K562 (cell line): ENCODE measurements at regions not wholly inside any gene's neighbourhood (a gene's known extent, or its start where the extent isn't known, plus 50 kb on each side); places are given as distances from the start of the nearest gene placed in this dataset.

ENCODE experiments used
- EZH2 ChIP-seq: IDR thresholded peaks from 2 replicates; pipeline ENCODE4 v1.6.1; 2012; ENCODE audit warnings: low read depth, mild to moderate bottlenecking, inconsistent platforms, low read length, borderline replicate concordance
- LCOR ChIP-seq: sonication (generic); formaldehyde crosslinking; IDR thresholded peaks from 2 replicates; pipeline ENCODE4 v1.8.0; 2022; ENCODE audit warnings: mild to moderate bottlenecking, missing genetic modification reagents
- NR1H2 ChIP-seq: sonication (generic); formaldehyde crosslinking; IDR thresholded peaks from 2 replicates; pipeline ENCODE4 v1.4.0; 2020; ENCODE audit warnings: mild to moderate bottlenecking, missing genetic modification reagents
- NR4A1 ChIP-seq, 2 experiments: fragments of 250-450 bp in 1 of 2; fragments of 450-650 bp in 1 of 2; sonication (Bioruptor Pico) in 1 of 2; IDR thresholded peaks; 2 replicates each; pipeline versions ENCODE4 v1.4.0 to v1.6.1; 2016 to 2020; ENCODE audit warnings: mild to moderate bottlenecking in 2 of 2, missing compliant biosample characterization in 1 of 2, missing genetic modification characterization in 1 of 2, moderate library complexity in 1 of 2
- PKNOX1 ChIP-seq: fragments of 450-650 bp; IDR thresholded peaks from 2 replicates; pipeline ENCODE4 v1.6.1; 2016
- RBM22 ChIP-seq: fragments of 200-400 bp; formaldehyde crosslinking; IDR thresholded peaks from 2 replicates; pipeline ENCODE4 v1.6.1; 2018; ENCODE audit warnings: low read length, low read depth; ENCODE audit not compliant: poor library complexity, severe bottlenecking
- REST ChIP-seq, 2 experiments: fragments of 450-650 bp; formaldehyde crosslinking in 1 of 2; IDR thresholded peaks; 2 replicates each; pipeline versions ENCODE4 v1.4.0 to v1.6.1; 2014 to 2020; ENCODE audit warnings: mild to moderate bottlenecking in 2 of 2, borderline replicate concordance in 1 of 2, low read depth in 1 of 2
- SP1 ChIP-seq: sonication (generic); formaldehyde crosslinking; IDR thresholded peaks from 2 replicates; pipeline ENCODE4 v1.8.1; 2022; ENCODE audit warnings: mild to moderate bottlenecking, missing genetic modification reagents
- TAF1 ChIP-seq: IDR thresholded peaks from 2 replicates; pipeline ENCODE4 v1.6.1; 2011; ENCODE audit warnings: mild to moderate bottlenecking, low read length, moderate library complexity; ENCODE audit not compliant: insufficient read depth, control insufficient read depth, severe bottlenecking; ENCODE audit errors: extremely low read depth
- TSHZ1 ChIP-seq: fragments of 250-450 bp; sonication (Bioruptor Pico); IDR thresholded peaks from 2 replicates; pipeline ENCODE4 v1.4.0; 2020; ENCODE audit warnings: mild to moderate bottlenecking, moderate library complexity
- TF ChIP-seq, protein P1 (sequence below), 3 experiments: IDR thresholded peaks in 2 of 3; conservative IDR thresholded peaks in 1 of 3; 2 replicates each; pipeline ENCODE4 v1.5.1; 2011 to 2012; ENCODE audit warnings: low read length in 3 of 3, mild to moderate bottlenecking in 3 of 3, control low read depth in 2 of 3, improper control_type of control experiment in 1 of 3, inconsistent platforms in 1 of 3, low read depth in 1 of 3, mixed read lengths in 1 of 3, moderate library complexity in 1 of 3; ENCODE audit not compliant: insufficient read depth in 2 of 3
- TF ChIP-seq, protein P2 (sequence below), 2 experiments: fragments of 450-650 bp in 1 of 2; IDR thresholded peaks; 2 replicates each; pipeline ENCODE4 v1.6.1; 2011 to 2017; ENCODE audit warnings: low read depth in 2 of 2, antibody characterized with exemption in 1 of 2, borderline replicate concordance in 1 of 2, low read length in 1 of 2, mild to moderate bottlenecking in 1 of 2, mixed read lengths in 1 of 2; ENCODE audit not compliant: control insufficient read depth in 1 of 2
- TF ChIP-seq, protein P3 (sequence below), 2 experiments: fragments of 450-650 bp; conservative IDR thresholded peaks; 2 replicates each; pipeline ENCODE4 v1.6.1; 2017; ENCODE audit warnings: mild to moderate bottlenecking in 2 of 2, moderate library complexity in 2 of 2

GRCh38 chr11:81192516-81192915 lies 1541.1 kb downstream of the FAM181B start:
- TF ChIP-seq, protein P1, sequence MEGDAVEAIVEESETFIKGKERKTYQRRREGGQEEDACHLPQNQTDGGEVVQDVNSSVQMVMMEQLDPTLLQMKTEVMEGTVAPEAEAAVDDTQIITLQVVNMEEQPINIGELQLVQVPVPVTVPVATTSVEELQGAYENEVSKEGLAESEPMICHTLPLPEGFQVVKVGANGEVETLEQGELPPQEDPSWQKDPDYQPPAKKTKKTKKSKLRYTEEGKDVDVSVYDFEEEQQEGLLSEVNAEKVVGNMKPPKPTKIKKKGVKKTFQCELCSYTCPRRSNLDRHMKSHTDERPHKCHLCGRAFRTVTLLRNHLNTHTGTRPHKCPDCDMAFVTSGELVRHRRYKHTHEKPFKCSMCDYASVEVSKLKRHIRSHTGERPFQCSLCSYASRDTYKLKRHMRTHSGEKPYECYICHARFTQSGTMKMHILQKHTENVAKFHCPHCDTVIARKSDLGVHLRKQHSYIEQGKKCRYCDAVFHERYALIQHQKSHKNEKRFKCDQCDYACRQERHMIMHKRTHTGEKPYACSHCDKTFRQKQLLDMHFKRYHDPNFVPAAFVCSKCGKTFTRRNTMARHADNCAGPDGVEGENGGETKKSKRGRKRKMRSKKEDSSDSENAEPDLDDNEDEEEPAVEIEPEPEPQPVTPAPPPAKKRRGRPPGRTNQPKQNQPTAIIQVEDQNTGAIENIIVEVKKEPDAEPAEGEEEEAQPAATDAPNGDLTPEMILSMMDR (IDR thresholded peaks at IDR 0.05 in 2 of 3, conservative IDR thresholded peaks at IDR 0.05 in 1 of 3; ENCODE audit: insufficient read depth in 2 of 3, low read depth in 1 of 3, low read length in 3 of 3) = no peak
- TF ChIP-seq TSHZ1 (CRISPR knock-in tag) (no peak), NR1H2 (no peak), EZH2 (no peak), RBM22 (no peak), TAF1 (no peak), SP1 (CRISPR knock-in tag) (no peak), PKNOX1 (no peak), LCOR (CRISPR knock-in tag) (no peak), NR4A1 (CRISPR knock-in tag; IDR thresholded peaks at IDR 0.05) (no peak), NR4A1 (tag; IDR thresholded peaks at IDR 0.05) (no peak), REST (IDR thresholded peaks at IDR 0.05; ENCODE audit: borderline replicate concordance) (no peak), REST (CRISPR knock-in tag; IDR thresholded peaks at IDR 0.05; ENCODE audit: low read depth) (no peak)
- TF ChIP-seq, protein P2, sequence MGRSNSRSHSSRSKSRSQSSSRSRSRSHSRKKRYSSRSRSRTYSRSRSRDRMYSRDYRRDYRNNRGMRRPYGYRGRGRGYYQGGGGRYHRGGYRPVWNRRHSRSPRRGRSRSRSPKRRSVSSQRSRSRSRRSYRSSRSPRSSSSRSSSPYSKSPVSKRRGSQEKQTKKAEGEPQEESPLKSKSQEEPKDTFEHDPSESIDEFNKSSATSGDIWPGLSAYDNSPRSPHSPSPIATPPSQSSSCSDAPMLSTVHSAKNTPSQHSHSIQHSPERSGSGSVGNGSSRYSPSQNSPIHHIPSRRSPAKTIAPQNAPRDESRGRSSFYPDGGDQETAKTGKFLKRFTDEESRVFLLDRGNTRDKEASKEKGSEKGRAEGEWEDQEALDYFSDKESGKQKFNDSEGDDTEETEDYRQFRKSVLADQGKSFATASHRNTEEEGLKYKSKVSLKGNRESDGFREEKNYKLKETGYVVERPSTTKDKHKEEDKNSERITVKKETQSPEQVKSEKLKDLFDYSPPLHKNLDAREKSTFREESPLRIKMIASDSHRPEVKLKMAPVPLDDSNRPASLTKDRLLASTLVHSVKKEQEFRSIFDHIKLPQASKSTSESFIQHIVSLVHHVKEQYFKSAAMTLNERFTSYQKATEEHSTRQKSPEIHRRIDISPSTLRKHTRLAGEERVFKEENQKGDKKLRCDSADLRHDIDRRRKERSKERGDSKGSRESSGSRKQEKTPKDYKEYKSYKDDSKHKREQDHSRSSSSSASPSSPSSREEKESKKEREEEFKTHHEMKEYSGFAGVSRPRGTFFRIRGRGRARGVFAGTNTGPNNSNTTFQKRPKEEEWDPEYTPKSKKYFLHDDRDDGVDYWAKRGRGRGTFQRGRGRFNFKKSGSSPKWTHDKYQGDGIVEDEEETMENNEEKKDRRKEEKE (IDR thresholded peaks at IDR 0.05; ENCODE audit: borderline replicate concordance in 1 of 2, control insufficient read depth in 1 of 2, low read depth in 2 of 2, low read length in 1 of 2) = no peak
- TF ChIP-seq, protein P3, sequence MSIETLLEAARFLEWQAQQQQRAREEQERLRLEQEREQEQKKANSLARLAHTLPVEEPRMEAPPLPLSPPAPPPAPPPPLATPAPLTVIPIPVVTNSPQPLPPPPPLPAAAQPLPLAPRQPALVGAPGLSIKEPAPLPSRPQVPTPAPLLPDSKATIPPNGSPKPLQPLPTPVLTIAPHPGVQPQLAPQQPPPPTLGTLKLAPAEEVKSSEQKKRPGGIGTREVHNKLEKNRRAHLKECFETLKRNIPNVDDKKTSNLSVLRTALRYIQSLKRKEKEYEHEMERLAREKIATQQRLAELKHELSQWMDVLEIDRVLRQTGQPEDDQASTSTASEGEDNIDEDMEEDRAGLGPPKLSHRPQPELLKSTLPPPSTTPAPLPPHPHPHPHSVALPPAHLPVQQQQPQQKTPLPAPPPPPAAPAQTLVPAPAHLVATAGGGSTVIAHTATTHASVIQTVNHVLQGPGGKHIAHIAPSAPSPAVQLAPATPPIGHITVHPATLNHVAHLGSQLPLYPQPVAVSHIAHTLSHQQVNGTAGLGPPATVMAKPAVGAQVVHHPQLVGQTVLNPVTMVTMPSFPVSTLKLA (conservative IDR thresholded peaks at IDR 0.05) = no peak
